Psoas muscle (tissue), 7 donors: ENCODE measurements at regions not wholly inside any gene's neighbourhood (a gene's known extent, or its start where the extent isn't known, plus 50 kb on each side); places are given as distances from the start of the nearest gene placed in this dataset.

Experiments
- ATAC-seq, 4 donors: fragments of 200-7000 bp; cut with Tn5 transposase; one replicate each; pipeline ENCODE4 v1.9.1; 2020; ENCODE audit warnings: moderate library complexity in 3 of 4, mild to moderate bottlenecking in 2 of 4
- DNase-seq, 2 donors: peaks; one replicate each; pipeline ENCODE4 v3.0.0-alpha.2; 2020
- H3K27ac ChIP-seq: fragments of 200-600 bp; one replicate; pipeline ENCODE4 v1.8.0; 2022
- H3K27me3 ChIP-seq, 3 donors: fragments of 200-600 bp in 1 of 3; one replicate each; pipeline versions ENCODE4 v1.6.1 to v1.8.0; 2013 to 2022; ENCODE audit warnings: low read length in 2 of 3, mild to moderate bottlenecking in 2 of 3, moderate library complexity in 1 of 3; ENCODE audit not compliant: insufficient read depth in 3 of 3
- H3K36me3 ChIP-seq, 2 donors: fragments of 200-600 bp in 1 of 2; one replicate each; pipeline versions ENCODE4 v1.6.1 to v1.8.0; 2013 to 2022; ENCODE audit warnings: low read depth in 1 of 2, mild to moderate bottlenecking in 1 of 2, moderate library complexity in 1 of 2; ENCODE audit not compliant: insufficient read depth in 1 of 2
- H3K4me1 ChIP-seq: fragments of 200-600 bp; one replicate; pipeline ENCODE4 v1.8.0; 2022
- H3K4me3 ChIP-seq: fragments of 200-600 bp; one replicate; pipeline ENCODE4 v1.8.0; 2022; ENCODE audit warnings: mild to moderate bottlenecking
- H3K9me3 ChIP-seq: fragments of 200-600 bp; one replicate; pipeline ENCODE4 v1.8.0; 2022
- whole genome bisulfite sequencing, 3 donors: extraction: QIAGEN DNeasy Blood & Tissue Kit; methylation state at CpG; one replicate each; pipeline versions ENCODE4 v1.1.6 to v1.1.7; 2013; 5-methylcytosine and 5-hydroxymethylcytosine counted together
- intact Hi-C, 2 donors: fragments of 100-400 bp; cut with DNase I; formaldehyde crosslinking; loops; one replicate each; pipeline versions ENCODE4 v1.11.0 to v1.14.2; 2022
- TF ChIP-seq, protein P1 (sequence below): fragments of 200-600 bp; IDR thresholded peaks from one replicate; pipeline ENCODE4 v1.8.0; 2022; ENCODE audit warnings: antibody characterized with exemption
- donor health status: healthy with polysubstance abuse.
- donor health status: DM: no; HTN: no; CAD: no; lungs with moderate emphysema.
- donor health status: Bipolar disorder and iron deficiency.
- donor health status: healthy.
- donor health status: DM: yes; HTN: yes; CAD: no.
- donor health status: DM: no; HTN: no; CAD: no.
- donor health status: DM: yes; HTN: yes; CAD: no.

DNA sequence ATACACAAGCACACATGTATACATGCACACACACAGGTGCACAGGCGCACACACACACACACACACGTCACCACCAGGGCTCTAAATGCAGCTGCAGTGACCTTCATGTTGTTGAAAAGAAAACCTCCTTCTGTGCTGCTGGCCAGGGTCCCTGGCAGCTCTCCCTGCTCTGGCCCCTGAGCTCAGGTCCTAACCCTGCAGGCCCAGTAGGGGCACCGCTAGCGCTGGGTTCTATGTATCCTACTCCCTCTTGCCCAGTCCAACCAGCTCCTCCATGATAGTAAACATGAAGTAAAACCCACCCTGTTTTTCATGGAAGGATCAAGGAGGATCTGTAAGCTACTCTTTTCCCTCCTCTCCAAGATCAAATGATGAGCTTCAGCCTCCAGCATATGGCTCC, 172.8 kb downstream of the RBFOX3 start:
- ATAC-seq (no peak), DNase-seq (no peak)
- Histone ChIP-seq H3K27me3 (peaks cover 0 to 56% (median 12%) of the 10 kb centered on the region in 3 donors), H3K4me3 (no peak overlapping the region), H3K9me3 (peaks cover 4% of the 10 kb centered on the region), H3K36me3 (no peaks in the 10 kb centered on the region), H3K27ac (no peak overlapping the region), H3K4me1 (no peaks in the 10 kb centered on the region)
- TF ChIP-seq, protein P1, sequence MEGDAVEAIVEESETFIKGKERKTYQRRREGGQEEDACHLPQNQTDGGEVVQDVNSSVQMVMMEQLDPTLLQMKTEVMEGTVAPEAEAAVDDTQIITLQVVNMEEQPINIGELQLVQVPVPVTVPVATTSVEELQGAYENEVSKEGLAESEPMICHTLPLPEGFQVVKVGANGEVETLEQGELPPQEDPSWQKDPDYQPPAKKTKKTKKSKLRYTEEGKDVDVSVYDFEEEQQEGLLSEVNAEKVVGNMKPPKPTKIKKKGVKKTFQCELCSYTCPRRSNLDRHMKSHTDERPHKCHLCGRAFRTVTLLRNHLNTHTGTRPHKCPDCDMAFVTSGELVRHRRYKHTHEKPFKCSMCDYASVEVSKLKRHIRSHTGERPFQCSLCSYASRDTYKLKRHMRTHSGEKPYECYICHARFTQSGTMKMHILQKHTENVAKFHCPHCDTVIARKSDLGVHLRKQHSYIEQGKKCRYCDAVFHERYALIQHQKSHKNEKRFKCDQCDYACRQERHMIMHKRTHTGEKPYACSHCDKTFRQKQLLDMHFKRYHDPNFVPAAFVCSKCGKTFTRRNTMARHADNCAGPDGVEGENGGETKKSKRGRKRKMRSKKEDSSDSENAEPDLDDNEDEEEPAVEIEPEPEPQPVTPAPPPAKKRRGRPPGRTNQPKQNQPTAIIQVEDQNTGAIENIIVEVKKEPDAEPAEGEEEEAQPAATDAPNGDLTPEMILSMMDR: no peak
- intact Hi-C loops: no loop called here
- WGBS, 3 donors: 49 to 62% (median 55%) methylated on average over 4 of the region's 4 CpGs

DNA sequence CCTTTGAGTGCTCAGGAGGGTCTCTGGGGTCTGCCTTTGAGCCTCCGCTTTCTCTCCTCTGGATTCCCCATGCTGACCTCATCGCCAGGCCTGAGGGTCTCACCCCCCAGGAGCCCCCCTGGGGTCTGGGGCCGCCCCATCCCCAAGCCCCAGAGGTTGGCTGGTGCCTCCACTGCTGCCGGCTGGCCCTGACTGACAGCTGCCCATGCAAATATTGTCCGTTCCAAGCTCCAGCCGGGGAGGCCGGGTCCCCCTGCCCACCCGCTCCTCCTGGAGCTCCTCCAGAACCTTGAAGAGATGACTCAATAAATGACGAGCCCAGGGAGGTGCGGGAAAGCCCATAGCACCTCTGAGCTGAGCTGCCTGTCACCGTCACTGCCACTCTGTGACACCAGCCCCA, 173.8 kb downstream of the RBFOX3 start:
- intact Hi-C loops: no loop called here
- H3K4me3 ChIP-seq: no peak overlapping the region
- H3K9me3 ChIP-seq: peaks cover 4% of the 10 kb centered on the region
- DNase-seq: no peak
- WGBS, 3 donors: 60 to 71% (median 61%) methylated on average over 11 of the region's 11 CpGs
- TF ChIP-seq, protein P1: no peak
- H3K4me1 ChIP-seq: no peaks in the 10 kb centered on the region
- peaks cover 0 to 63% (median 12%) of the 10 kb centered on the region in 3 donors for H3K27me3 ChIP-seq
- no peak for ATAC-seq
- no peak overlapping the region for H3K27ac ChIP-seq
- H3K36me3 ChIP-seq: no peaks in the 10 kb centered on the region

- Histone ChIP-seq H3K27ac (no peak overlapping the region), H3K27me3 (peaks cover 0 to 65% (median 12%) of the 10 kb centered on the region in 3 donors), H3K4me3 (no peak overlapping the region), H3K36me3 (no peaks in the 10 kb centered on the region), H3K4me1 (no peaks in the 10 kb centered on the region), H3K9me3 (peaks cover 4% of the 10 kb centered on the region)
- DNase-seq (no peak), ATAC-seq (no peak)
- intact Hi-C loops: no loop called here
- WGBS, 3 donors: 58 to 61% (median 60%) methylated on average over 8 of the region's 8 CpGs
- TF ChIP-seq, protein P1: no peak
Observed at GRCh38 chr17:79435962-79436361, 174.9 kb downstream of the RBFOX3 start.

DNA sequence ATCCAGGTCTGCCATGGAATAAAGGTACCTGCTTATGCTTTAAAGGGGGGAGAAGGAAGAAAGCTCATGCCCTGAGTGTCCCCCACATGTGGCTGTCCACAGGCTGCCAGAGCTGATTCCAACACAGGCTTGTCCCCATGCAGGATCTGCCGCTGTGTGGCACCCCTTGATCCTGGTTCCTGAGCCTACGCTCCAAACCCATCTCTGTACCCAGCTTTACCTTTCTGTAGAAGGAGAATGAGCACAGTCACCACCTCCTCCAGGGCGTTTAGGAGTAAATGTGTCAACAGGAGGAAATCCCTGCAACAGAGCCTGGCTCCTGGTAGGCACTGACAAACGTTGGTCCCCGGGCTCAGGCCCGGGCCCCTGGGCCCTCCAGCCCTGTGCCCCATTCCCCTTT, 175.6 kb downstream of the RBFOX3 start:
- intact Hi-C loops: no loop called here
- peaks cover 0 to 65% (median 10%) of the 10 kb centered on the region in 3 donors for H3K27me3 ChIP-seq
- TF ChIP-seq, protein P1: no peak
- no peak for ATAC-seq
- no peaks in the 10 kb centered on the region for H3K36me3 ChIP-seq
- H3K4me3 ChIP-seq: no peak overlapping the region
- peaks cover 4% of the 10 kb centered on the region for H3K9me3 ChIP-seq
- H3K4me1 ChIP-seq: no peaks in the 10 kb centered on the region
- DNase-seq: no peak
- H3K27ac ChIP-seq: no peak overlapping the region
- 68 to 79% (median 76%) methylated on average over 6 of the region's 6 CpGs for WGBS, 3 donors

- Histone ChIP-seq H3K36me3 (no peaks in the 10 kb centered on the region), H3K27me3 (peaks cover 0 to 67% (median 10%) of the 10 kb centered on the region in 3 donors), H3K9me3 (peaks cover 4% of the 10 kb centered on the region), H3K27ac (no peak overlapping the region), H3K4me3 (no peak overlapping the region), H3K4me1 (no peaks in the 10 kb centered on the region)
- TF ChIP-seq, protein P1: no peak
- no peak for ATAC-seq
- intact Hi-C loops: no loop called here
- 77 to 94% (median 92%) methylated on average over 4 of the region's 4 CpGs for WGBS, 3 donors
- no peak for DNase-seq
Observed at GRCh38 chr17:79434215-79434614, 176.6 kb downstream of the RBFOX3 start.
